Neural cell (in vitro differentiated cells): ENCODE measurements at regions not wholly inside any gene's neighbourhood (a gene's known extent, or its start where the extent isn't known, plus 50 kb on each side); places are given as distances from the start of the nearest gene placed in this dataset.

Experiments
- CTCF ChIP-seq: fragments of 450-650 bp; IDR thresholded peaks from 2 replicates; pipeline ENCODE4 v1.5.1; 2014; ENCODE audit warnings: antibody characterized with exemption, mild to moderate bottlenecking, moderate library complexity; ENCODE audit not compliant: poor library complexity, severe bottlenecking
- EP300 ChIP-seq: fragments of 450-650 bp; conservative IDR thresholded peaks from 2 replicates; pipeline ENCODE4 v1.6.1; 2014; ENCODE audit warnings: antibody characterized with exemption, mild to moderate bottlenecking, moderate library complexity; ENCODE audit not compliant: poor library complexity, severe bottlenecking
- EZH2 ChIP-seq: fragments of 200-600, 300-800 bp; shearing (Covaris generic), sonication (generic); IDR thresholded peaks from 2 replicates; pipeline ENCODE4 v1.6.1; 2014; ENCODE audit warnings: antibody characterized with exemption, low read length, borderline replicate concordance, mild to moderate bottlenecking; ENCODE audit not compliant: insufficient read depth, poor library complexity, severe bottlenecking
- MXI1 ChIP-seq: fragments of 450-650 bp; conservative IDR thresholded peaks from 2 replicates; pipeline ENCODE4 v1.6.1; 2014; ENCODE audit warnings: antibody characterized with exemption, mild to moderate bottlenecking; ENCODE audit not compliant: poor library complexity, severe bottlenecking
- RAD21 ChIP-seq: fragments of 450-650 bp; conservative IDR thresholded peaks from 2 replicates; pipeline ENCODE4 v1.6.1; 2014; ENCODE audit warnings: antibody characterized with exemption, mild to moderate bottlenecking, moderate library complexity

GRCh38 chr2:76128622-76129021, 417.9 kb upstream of the GCFC2 start:
- TF ChIP-seq CTCF (no peak), EP300 (no peak), EZH2 (no peak), RAD21 (no peak), MXI1 (no peak)
